ENCODE measurements at regions not wholly inside any gene's neighbourhood (a gene's known extent, or its start where the extent isn't known, plus 50 kb on each side); places are given as distances from the start of the nearest gene placed in this dataset.

- TF ChIP-seq POLR2A (IDR thresholded peaks at IDR 0.05; ENCODE audit: low read length) = no peak
- no peak for TF ChIP-seq GATA1 (IDR thresholded peaks at IDR 0.05; ENCODE audit: low read depth, low read length)
Measured at GRCh38 chr3:105077060-105077822, 289.5 kb upstream of the ALCAM start.
